HUES6 (cell line): ENCODE measurements at regions not wholly inside any gene's neighbourhood (a gene's known extent, or its start where the extent isn't known, plus 50 kb on each side); places are given as distances from the start of the nearest gene placed in this dataset.
A peak's percentile ranks its signal among the peaks of the same experiment; 100 is the strongest.
"Not testable (repeated sequence)": the region's sequence is repeated elsewhere in the genome, so short reads cannot be mapped to it uniquely, and the experiment has no call there.

Source experiments
- H3K27ac ChIP-seq: 2 replicates; pipeline ENCODE4 v1.7.0; 2013; ENCODE audit warnings: low read depth, mild to moderate bottlenecking, low read length, inconsistent platforms
- H3K27me3 ChIP-seq: 2 replicates; pipeline ENCODE4 v1.6.1; 2013; ENCODE audit warnings: low read length; ENCODE audit not compliant: control insufficient read depth, insufficient read depth
- H3K36me3 ChIP-seq: 2 replicates; pipeline ENCODE4 v1.6.1; 2013; ENCODE audit warnings: low read length; ENCODE audit not compliant: control insufficient read depth, insufficient read depth
- H3K4me1 ChIP-seq: 2 replicates; pipeline ENCODE4 v1.6.1; 2013; ENCODE audit warnings: low read length; ENCODE audit not compliant: control insufficient read depth, insufficient read depth
- H3K4me3 ChIP-seq: 2 replicates; pipeline ENCODE4 v1.5.1; 2013; ENCODE audit warnings: low read depth, low read length
- H3K9ac ChIP-seq: one replicate; pipeline ENCODE4 v1.6.1; 2013; ENCODE audit warnings: mild to moderate bottlenecking, low read length
- H3K9me3 ChIP-seq: 2 replicates; pipeline ENCODE4 v1.6.1; 2013; ENCODE audit warnings: low read depth, low read length; ENCODE audit not compliant: control insufficient read depth, insufficient read depth

GRCh38 chr13:84609716-84610115 lies 727.4 kb upstream of the SLITRK1 start:
- no peaks in the 10 kb centered on the region for H3K9me3 ChIP-seq
- H3K4me3 ChIP-seq = no peak overlapping the region
- no peak overlapping the region for H3K27ac ChIP-seq
- no peaks in the 10 kb centered on the region for H3K4me1 ChIP-seq
- no peaks in the 10 kb centered on the region for H3K36me3 ChIP-seq
- H3K9ac ChIP-seq = no peak overlapping the region
- no peaks in the 10 kb centered on the region for H3K27me3 ChIP-seq

GRCh38 chr13:84607261-84608013 lies 725.2 kb upstream of the SLITRK1 start:
- Histone ChIP-seq H3K36me3 (no peaks in the 10 kb centered on the region), H3K27ac (no peak overlapping the region), H3K4me1 (no peaks in the 10 kb centered on the region), H3K9me3 (no peaks in the 10 kb centered on the region), H3K4me3 (no peak overlapping the region), H3K27me3 (no peaks in the 10 kb centered on the region), H3K9ac (no peak overlapping the region)

- Histone ChIP-seq H3K27ac (no peak overlapping the region), H3K9ac (no peak overlapping the region), H3K4me3 (no peak overlapping the region), H3K9me3 (no peaks in the 10 kb centered on the region), H3K4me1 (no peaks in the 10 kb centered on the region), H3K27me3 (no peaks in the 10 kb centered on the region), H3K36me3 (no peaks in the 10 kb centered on the region)
Measured at GRCh38 chr13:84606616-84607015, 724.3 kb upstream of the SLITRK1 start.

DNA sequence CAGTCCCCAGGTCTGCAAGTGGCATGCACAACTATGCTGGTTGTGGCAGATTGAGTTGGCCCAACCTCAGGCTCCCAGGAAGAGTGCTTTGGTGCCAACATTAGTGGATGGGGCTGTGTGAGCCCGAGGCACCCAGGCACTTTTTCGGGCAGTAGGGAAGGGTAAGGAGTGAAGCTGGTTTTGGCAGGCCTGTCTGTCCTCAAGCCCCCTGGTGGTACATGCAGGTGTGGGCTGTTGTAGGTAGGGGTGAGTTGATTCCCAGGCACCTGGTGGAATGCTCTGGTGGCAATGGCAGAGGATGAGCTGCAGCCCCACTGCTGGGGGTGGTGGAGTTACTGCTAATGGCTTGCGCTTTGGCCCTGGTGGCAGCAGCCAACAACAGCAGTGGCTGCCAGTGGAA lies 723.7 kb upstream of the SLITRK1 start:
- Histone ChIP-seq H3K36me3 (no peaks in the 10 kb centered on the region), H3K27me3 (no peaks in the 10 kb centered on the region), H3K4me1 (no peaks in the 10 kb centered on the region), H3K27ac (no peak overlapping the region), H3K9me3 (no peaks in the 10 kb centered on the region), H3K4me3 (no peak overlapping the region), H3K9ac (no peak overlapping the region)

- Histone ChIP-seq H3K9me3 (no peaks in the 10 kb centered on the region), H3K27me3 (no peaks in the 10 kb centered on the region), H3K9ac (no peak overlapping the region), H3K4me3 (no peak overlapping the region), H3K36me3 (no peaks in the 10 kb centered on the region), H3K27ac (peak overlapping the region; percentile 63; the same call in 1 of the 2 replicates), H3K4me1 (peaks cover 27% of the 10 kb centered on the region)
Measured at GRCh38 chr13:84591444-84591843, 709.2 kb upstream of the SLITRK1 start.

DNA sequence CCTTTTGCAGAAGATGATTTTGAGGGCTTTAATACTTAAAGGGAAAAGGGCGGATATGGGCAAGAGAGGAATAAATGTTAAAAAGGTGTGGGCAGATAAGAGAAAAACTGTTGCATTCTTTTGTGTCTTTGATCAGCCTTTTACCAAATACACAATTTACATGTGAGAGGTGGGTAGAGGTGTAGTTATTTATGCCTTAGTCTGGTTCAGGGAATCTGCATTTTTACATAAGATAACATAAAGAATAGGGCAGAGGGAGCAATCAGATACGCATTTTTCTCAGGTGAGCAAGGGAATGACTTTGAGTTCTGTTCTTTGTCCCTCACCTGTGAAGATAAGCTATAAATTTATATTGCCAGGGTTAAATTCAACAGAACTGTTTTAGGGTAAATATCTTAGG lies 708.4 kb upstream of the SLITRK1 start:
- Histone ChIP-seq H3K9ac (no peak overlapping the region), H3K9me3 (no peaks in the 10 kb centered on the region), H3K36me3 (no peaks in the 10 kb centered on the region), H3K4me3 (no peak overlapping the region), H3K27me3 (no peaks in the 10 kb centered on the region), H3K27ac (peak overlapping the region; percentile 63; the same call in 1 of the 2 replicates), H3K4me1 (peaks cover 27% of the 10 kb centered on the region)

DNA sequence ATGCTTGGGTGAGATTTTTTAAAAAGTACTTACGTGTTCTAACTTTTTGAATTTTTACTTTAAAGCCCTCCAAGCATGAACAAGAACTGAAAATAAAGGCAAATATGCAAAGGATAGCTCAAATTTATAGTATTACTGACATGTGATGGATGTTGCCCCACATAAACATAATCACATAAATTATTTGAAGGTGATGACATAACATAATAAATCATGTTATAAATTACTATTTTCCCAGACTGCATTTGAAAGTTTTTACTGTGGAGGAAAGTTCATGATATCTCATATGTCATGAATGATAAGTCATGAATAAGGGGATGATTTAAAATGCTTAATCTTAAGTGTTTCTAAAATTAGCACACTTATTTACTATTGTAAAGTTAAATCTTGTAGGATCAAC lies 705.7 kb upstream of the SLITRK1 start:
- no peak overlapping the region for H3K9ac ChIP-seq
- no peaks in the 10 kb centered on the region for H3K36me3 ChIP-seq

DNA sequence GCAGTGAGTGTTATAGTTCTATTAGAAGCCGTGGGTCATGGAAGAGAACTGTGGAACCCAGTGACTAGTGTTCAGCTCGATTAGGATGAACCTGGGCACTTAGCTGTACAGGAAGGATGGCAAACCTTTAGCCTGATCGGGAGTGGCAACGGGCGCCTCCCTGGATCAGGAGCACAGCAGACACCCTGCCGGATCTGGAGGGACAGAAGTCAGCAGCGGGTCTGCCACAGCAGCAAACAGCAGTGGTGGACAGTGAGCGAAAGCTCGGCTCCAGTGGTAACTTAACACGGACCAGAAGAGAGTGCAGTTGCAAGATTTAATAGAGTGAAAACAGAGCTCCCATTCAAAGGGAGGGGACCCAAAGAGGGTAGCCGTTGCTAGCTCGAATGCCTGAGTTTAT lies 697.6 kb upstream of the SLITRK1 start:
- H3K9ac ChIP-seq, H3K4me3 ChIP-seq, H3K9me3 ChIP-seq, H3K36me3 ChIP-seq, H3K27ac ChIP-seq, H3K4me1 ChIP-seq, H3K27me3 ChIP-seq: not testable (repeated sequence)

More for the DNA sequence above, 705.7 kb upstream of the SLITRK1 start:
- Histone ChIP-seq H3K4me3 (no peak overlapping the region), H3K27me3 (no peaks in the 10 kb centered on the region), H3K27ac (no peak overlapping the region), H3K4me1 (peaks cover 27% of the 10 kb centered on the region), H3K9me3 (no peaks in the 10 kb centered on the region)

GRCh38 chr13:84574851-84575250 lies 692.6 kb upstream of the SLITRK1 start:
- Histone ChIP-seq H3K9me3 (no peaks in the 10 kb centered on the region), H3K9ac (no peak overlapping the region), H3K36me3 (no peaks in the 10 kb centered on the region), H3K4me1 (no peaks in the 10 kb centered on the region), H3K27me3 (no peaks in the 10 kb centered on the region), H3K27ac (no peak overlapping the region), H3K4me3 (no peak overlapping the region)

DNA sequence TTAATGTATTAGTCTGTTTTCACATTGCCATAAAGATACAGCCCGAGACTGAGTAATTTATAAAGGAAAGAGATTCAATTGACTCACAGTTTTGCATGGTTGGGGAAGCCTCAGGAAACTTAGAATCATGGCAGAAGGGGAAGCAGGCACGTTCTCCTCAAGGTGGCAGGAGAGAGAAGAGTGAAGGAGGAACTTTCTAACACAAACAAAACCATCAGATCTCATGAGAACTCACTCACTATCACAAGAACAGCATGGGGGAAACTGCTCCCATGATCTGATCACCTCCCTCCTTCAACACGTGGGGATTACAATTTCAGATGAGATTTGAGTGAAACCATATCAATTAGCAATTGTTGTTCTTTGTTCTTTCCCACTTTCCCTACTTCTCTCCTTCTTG lies 689.0 kb upstream of the SLITRK1 start:
- Histone ChIP-seq H3K4me1 (no peaks in the 10 kb centered on the region), H3K9ac (no peak overlapping the region), H3K4me3 (no peak overlapping the region), H3K27ac (no peak overlapping the region), H3K36me3 (no peaks in the 10 kb centered on the region), H3K9me3 (no peaks in the 10 kb centered on the region), H3K27me3 (no peaks in the 10 kb centered on the region)

GRCh38 chr13:84570831-84571230 lies 688.6 kb upstream of the SLITRK1 start:
- H3K9ac ChIP-seq = no peak overlapping the region

More at GRCh38 chr13:84570831-84571230, 688.6 kb upstream of the SLITRK1 start:
- Histone ChIP-seq H3K4me3 (no peak overlapping the region), H3K27ac (no peak overlapping the region), H3K36me3 (no peaks in the 10 kb centered on the region), H3K4me1 (no peaks in the 10 kb centered on the region), H3K27me3 (no peaks in the 10 kb centered on the region), H3K9me3 (no peaks in the 10 kb centered on the region)
